ENCODE measurements at regions not wholly inside any gene's neighbourhood (a gene's known extent, or its start where the extent isn't known, plus 50 kb on each side); places are given as distances from the start of the nearest gene placed in this dataset.

DNA sequence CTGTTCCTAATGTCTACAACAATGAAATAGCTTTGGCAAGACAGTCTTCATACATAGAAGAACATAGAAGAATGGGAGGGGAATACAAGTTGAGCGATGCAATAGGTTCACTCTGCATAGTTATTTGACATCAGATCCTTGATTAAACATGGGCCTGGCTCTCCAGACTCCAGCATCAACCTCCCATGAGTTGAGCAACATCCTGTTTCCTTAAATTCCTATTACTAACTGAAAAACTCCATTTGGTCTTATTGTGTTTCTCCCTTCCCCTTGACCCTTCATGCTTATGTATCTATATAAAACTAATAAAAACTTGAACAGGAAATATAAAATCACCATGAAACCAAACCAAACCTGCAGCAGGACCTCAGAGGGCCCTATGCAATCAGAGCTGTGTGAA is 304.5 kb upstream of the SATB1 start:
- Histone ChIP-seq H3K79me2 (ENCODE audit: insufficient read depth, low read length) (no peaks in the 10 kb centered on the region), H4K91ac (ENCODE audit: insufficient read length, low read depth, low read length) (no peak overlapping the region), H2BK5ac (ENCODE audit: insufficient read length, low read length) (no peak overlapping the region), H2BK12ac (ENCODE audit: insufficient read length, low read depth, low read length) (no peak overlapping the region), H2BK15ac (ENCODE audit: low read depth, low read length) (no peak overlapping the region), H3K27ac (ENCODE audit: insufficient read length, low read depth, low read length) (no peak overlapping the region), H3K4me1 (ENCODE audit: insufficient read depth, low read length) (no peaks in the 10 kb centered on the region), H3K14ac (ENCODE audit: insufficient read depth, low read length) (no peak overlapping the region), H3K9ac (ENCODE audit: extremely low read depth, insufficient read length, low read length) (no peak overlapping the region), H2BK20ac (ENCODE audit: low read depth, low read length, poor library complexity, severe bottlenecking) (no peak overlapping the region), H4K8ac (replicated peaks; ENCODE audit: insufficient read length, low read depth, low read length) (no peak overlapping the region), H3K56ac (ENCODE audit: insufficient read length, low read depth, low read length) (no peak overlapping the region), H3K18ac (ENCODE audit: insufficient read length, low read depth, low read length) (no peak overlapping the region), H4K20me1 (ENCODE audit: control insufficient read depth, insufficient read depth, insufficient read length) (no peaks in the 10 kb centered on the region), H2AFZ (ENCODE audit: low read length) (no peak overlapping the region), H3K27me3 (ENCODE audit: insufficient read depth, low read length) (no peaks in the 10 kb centered on the region), H3K4me2 (ENCODE audit: insufficient read depth, insufficient read length, low read length) (no peak overlapping the region), H3T11ph (ENCODE audit: low read length) (no peak overlapping the region), H3K23me2 (ENCODE audit: insufficient read length, low read depth, low read length, poor library complexity, severe bottlenecking) (no peaks in the 10 kb centered on the region), H3K23ac (ENCODE audit: insufficient read length, low read depth, low read length) (no peak overlapping the region), H2AK5ac (ENCODE audit: insufficient read length, low read length) (no peak overlapping the region), H3K9me3 (ENCODE audit: control insufficient read depth, low read depth, low read length) (no peaks in the 10 kb centered on the region), H4K5ac (ENCODE audit: insufficient read length, low read depth, low read length) (no peak overlapping the region), H3K4ac (ENCODE audit: low read depth, low read length) (no peak overlapping the region), H2BK120ac (ENCODE audit: low read depth, low read length, poor library complexity, severe bottlenecking) (no peak overlapping the region), H3K79me1 (ENCODE audit: insufficient read depth, low read depth, low read length, poor library complexity, severe bottlenecking) (no peaks in the 10 kb centered on the region)
- H3K36me3 Mint-ChIP-seq (ENCODE audit: insufficient read depth in 1 of 3, low read depth in 3 of 3) = no peaks in the 10 kb centered on the region
- DNase-seq = no peak
- H3K27ac Mint-ChIP-seq = no peak overlapping the region
- no peaks in the 10 kb centered on the region for H3K9me3 Mint-ChIP-seq
- H3K4me1 Mint-ChIP-seq = peaks cover 17 to 18% of the 10 kb centered on the region in 2 experiments
- TF ChIP-seq, protein P1, sequence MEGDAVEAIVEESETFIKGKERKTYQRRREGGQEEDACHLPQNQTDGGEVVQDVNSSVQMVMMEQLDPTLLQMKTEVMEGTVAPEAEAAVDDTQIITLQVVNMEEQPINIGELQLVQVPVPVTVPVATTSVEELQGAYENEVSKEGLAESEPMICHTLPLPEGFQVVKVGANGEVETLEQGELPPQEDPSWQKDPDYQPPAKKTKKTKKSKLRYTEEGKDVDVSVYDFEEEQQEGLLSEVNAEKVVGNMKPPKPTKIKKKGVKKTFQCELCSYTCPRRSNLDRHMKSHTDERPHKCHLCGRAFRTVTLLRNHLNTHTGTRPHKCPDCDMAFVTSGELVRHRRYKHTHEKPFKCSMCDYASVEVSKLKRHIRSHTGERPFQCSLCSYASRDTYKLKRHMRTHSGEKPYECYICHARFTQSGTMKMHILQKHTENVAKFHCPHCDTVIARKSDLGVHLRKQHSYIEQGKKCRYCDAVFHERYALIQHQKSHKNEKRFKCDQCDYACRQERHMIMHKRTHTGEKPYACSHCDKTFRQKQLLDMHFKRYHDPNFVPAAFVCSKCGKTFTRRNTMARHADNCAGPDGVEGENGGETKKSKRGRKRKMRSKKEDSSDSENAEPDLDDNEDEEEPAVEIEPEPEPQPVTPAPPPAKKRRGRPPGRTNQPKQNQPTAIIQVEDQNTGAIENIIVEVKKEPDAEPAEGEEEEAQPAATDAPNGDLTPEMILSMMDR (conservative IDR thresholded peaks at IDR 0.05) = no peak
- no peaks in the 10 kb centered on the region for H3K27me3 Mint-ChIP-seq (ENCODE audit: low read depth)
- no CpG with 5 or more reads among the region's 1 CpG for WGBS (ENCODE audit: extremely low coverage, insufficient read length, low lambda C conversion rate)
- no peak overlapping the region for H3K4me3 Mint-ChIP-seq
